ENCODE measurements at regions not wholly inside any gene's neighbourhood (a gene's known extent, or its start where the extent isn't known, plus 50 kb on each side); places are given as distances from the start of the nearest gene placed in this dataset.
"Not testable (repeated sequence)": the region's sequence is repeated elsewhere in the genome, so short reads cannot be mapped to it uniquely, and the experiment has no call there.

DNA sequence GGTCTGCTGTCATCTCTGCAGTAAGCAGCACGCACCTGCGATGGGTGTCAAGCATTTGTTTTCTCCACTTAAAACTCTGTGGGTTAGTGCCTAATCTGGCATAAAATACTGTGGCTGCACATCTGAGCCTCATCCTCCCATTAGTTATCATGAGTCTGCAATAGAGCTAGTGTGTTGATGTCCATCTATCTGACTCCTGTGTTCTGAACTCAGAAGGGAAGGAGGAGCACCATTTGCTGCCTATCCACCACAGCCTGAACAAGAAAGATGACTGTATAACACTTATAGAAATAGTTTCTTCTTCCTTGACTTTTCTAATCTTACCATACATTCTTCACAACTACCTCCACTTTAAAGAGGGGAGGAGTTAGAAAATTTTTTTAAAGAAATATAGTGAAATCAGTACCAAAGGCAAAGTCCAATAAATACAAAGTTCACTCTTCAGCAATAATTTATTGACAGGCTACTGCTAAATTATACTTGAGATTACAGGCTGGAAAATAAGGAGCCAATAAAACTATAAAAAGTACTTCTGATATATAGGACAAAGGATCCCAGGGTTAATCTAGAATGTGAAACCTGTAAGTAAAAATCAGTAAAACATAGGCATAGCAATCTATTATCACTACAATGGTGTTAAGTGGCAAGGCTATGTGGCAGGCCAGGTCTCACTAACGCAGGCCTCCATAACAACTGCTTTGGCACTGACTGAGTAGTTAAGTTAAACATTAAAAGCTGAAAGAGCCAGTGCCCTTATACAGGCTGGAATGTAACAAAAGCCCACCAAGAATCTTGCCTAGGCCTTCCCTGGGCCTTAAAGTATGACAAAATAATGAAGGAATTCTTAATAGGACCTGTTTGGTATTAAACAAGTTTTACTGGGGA, 70.2 kb downstream of the LGALS9C start:
- H3K4me1 ChIP-seq (ENCODE audit: insufficient read depth, low read length, poor library complexity, severe bottlenecking); H3K27ac ChIP-seq (ENCODE audit: low read depth, low read length, poor library complexity, severe bottlenecking); DNase-seq (ENCODE audit: low spot score); CTCF ChIA-PET; intact Hi-C loops (cut with micrococcal nuclease; ENCODE audit: unreplicated experiment); H3K27me3 ChIP-seq (replicated peaks; ENCODE audit: insufficient read depth, low read depth, low read length, poor library complexity); BruUV-seq (replicated peaks); H3K36me3 ChIP-seq (ENCODE audit: insufficient read depth, low read length, poor library complexity, severe bottlenecking); H3K9me3 ChIP-seq (ENCODE audit: low read depth, low read length, poor library complexity, severe bottlenecking); H3K4me3 ChIP-seq (ENCODE audit: low read depth, low read length, poor library complexity, severe bottlenecking); POLR2A ChIA-PET (ENCODE audit: low non-redundant PET): not testable (repeated sequence)

- POLR2A ChIA-PET (ENCODE audit: low non-redundant PET); BruUV-seq (replicated peaks): not testable (repeated sequence)
Measured at GRCh38 chr17:18557086-18557485, 80.5 kb downstream of the LGALS9C start.

GRCh38 chr17:18563381-18564098, 80.7 kb downstream of the TBC1D28 start:
- BruUV-seq (replicated peaks); DNase-seq (ENCODE audit: low spot score); intact Hi-C loops (cut with micrococcal nuclease; ENCODE audit: unreplicated experiment); H3K27ac ChIP-seq (ENCODE audit: low read depth, low read length, poor library complexity, severe bottlenecking); CTCF ChIA-PET; H3K4me1 ChIP-seq (ENCODE audit: insufficient read depth, low read length, poor library complexity, severe bottlenecking); POLR2A ChIA-PET (ENCODE audit: low non-redundant PET); H3K9me3 ChIP-seq (ENCODE audit: low read depth, low read length, poor library complexity, severe bottlenecking); H3K4me3 ChIP-seq (ENCODE audit: low read depth, low read length, poor library complexity, severe bottlenecking); H3K36me3 ChIP-seq (ENCODE audit: insufficient read depth, low read length, poor library complexity, severe bottlenecking); H3K27me3 ChIP-seq (replicated peaks; ENCODE audit: insufficient read depth, low read depth, low read length, poor library complexity): not testable (repeated sequence)

More at GRCh38 chr17:18557086-18557485, 80.5 kb downstream of the LGALS9C start:
- H3K27me3 ChIP-seq (replicated peaks; ENCODE audit: insufficient read depth, low read depth, low read length, poor library complexity); H3K4me1 ChIP-seq (ENCODE audit: insufficient read depth, low read length, poor library complexity, severe bottlenecking); H3K4me3 ChIP-seq (ENCODE audit: low read depth, low read length, poor library complexity, severe bottlenecking); DNase-seq (ENCODE audit: low spot score); H3K36me3 ChIP-seq (ENCODE audit: insufficient read depth, low read length, poor library complexity, severe bottlenecking); H3K27ac ChIP-seq (ENCODE audit: low read depth, low read length, poor library complexity, severe bottlenecking); intact Hi-C loops (cut with micrococcal nuclease; ENCODE audit: unreplicated experiment); CTCF ChIA-PET; H3K9me3 ChIP-seq (ENCODE audit: low read depth, low read length, poor library complexity, severe bottlenecking): not testable (repeated sequence)

GRCh38 chr17:18564099-18564448, 80.1 kb downstream of the TBC1D28 start:
- POLR2A ChIA-PET (ENCODE audit: low non-redundant PET) = not testable (repeated sequence)

GRCh38 chr17:18568108-18568995, 75.8 kb downstream of the TBC1D28 start:
- BruUV-seq (replicated peaks); DNase-seq (ENCODE audit: low spot score); H3K27me3 ChIP-seq (replicated peaks; ENCODE audit: insufficient read depth, low read depth, low read length, poor library complexity); H3K27ac ChIP-seq (ENCODE audit: low read depth, low read length, poor library complexity, severe bottlenecking); CTCF ChIA-PET; POLR2A ChIA-PET (ENCODE audit: low non-redundant PET); intact Hi-C loops (cut with micrococcal nuclease; ENCODE audit: unreplicated experiment); H3K36me3 ChIP-seq (ENCODE audit: insufficient read depth, low read length, poor library complexity, severe bottlenecking); H3K9me3 ChIP-seq (ENCODE audit: low read depth, low read length, poor library complexity, severe bottlenecking); H3K4me3 ChIP-seq (ENCODE audit: low read depth, low read length, poor library complexity, severe bottlenecking): not testable (repeated sequence)
- peaks cover 11% of the 10 kb centered on the region for H3K4me1 ChIP-seq (ENCODE audit: insufficient read depth, low read length, poor library complexity, severe bottlenecking)

More at GRCh38 chr17:18564099-18564448, 80.1 kb downstream of the TBC1D28 start:
- H3K27me3 ChIP-seq (replicated peaks; ENCODE audit: insufficient read depth, low read depth, low read length, poor library complexity); CTCF ChIA-PET; H3K36me3 ChIP-seq (ENCODE audit: insufficient read depth, low read length, poor library complexity, severe bottlenecking); H3K4me1 ChIP-seq (ENCODE audit: insufficient read depth, low read length, poor library complexity, severe bottlenecking); H3K27ac ChIP-seq (ENCODE audit: low read depth, low read length, poor library complexity, severe bottlenecking); H3K9me3 ChIP-seq (ENCODE audit: low read depth, low read length, poor library complexity, severe bottlenecking); intact Hi-C loops (cut with micrococcal nuclease; ENCODE audit: unreplicated experiment); BruUV-seq (replicated peaks); H3K4me3 ChIP-seq (ENCODE audit: low read depth, low read length, poor library complexity, severe bottlenecking): not testable (repeated sequence)
- DNase-seq (ENCODE audit: low spot score) = peak; percentile 74
- TF ChIP-seq, protein P1, sequence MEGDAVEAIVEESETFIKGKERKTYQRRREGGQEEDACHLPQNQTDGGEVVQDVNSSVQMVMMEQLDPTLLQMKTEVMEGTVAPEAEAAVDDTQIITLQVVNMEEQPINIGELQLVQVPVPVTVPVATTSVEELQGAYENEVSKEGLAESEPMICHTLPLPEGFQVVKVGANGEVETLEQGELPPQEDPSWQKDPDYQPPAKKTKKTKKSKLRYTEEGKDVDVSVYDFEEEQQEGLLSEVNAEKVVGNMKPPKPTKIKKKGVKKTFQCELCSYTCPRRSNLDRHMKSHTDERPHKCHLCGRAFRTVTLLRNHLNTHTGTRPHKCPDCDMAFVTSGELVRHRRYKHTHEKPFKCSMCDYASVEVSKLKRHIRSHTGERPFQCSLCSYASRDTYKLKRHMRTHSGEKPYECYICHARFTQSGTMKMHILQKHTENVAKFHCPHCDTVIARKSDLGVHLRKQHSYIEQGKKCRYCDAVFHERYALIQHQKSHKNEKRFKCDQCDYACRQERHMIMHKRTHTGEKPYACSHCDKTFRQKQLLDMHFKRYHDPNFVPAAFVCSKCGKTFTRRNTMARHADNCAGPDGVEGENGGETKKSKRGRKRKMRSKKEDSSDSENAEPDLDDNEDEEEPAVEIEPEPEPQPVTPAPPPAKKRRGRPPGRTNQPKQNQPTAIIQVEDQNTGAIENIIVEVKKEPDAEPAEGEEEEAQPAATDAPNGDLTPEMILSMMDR (conservative IDR thresholded peaks at IDR 0.05; ENCODE audit: low read depth, low read length) = peak; percentile 64

- not testable (repeated sequence) for BruUV-seq (replicated peaks)
Measured at GRCh38 chr17:18569489-18569913, 74.7 kb downstream of the TBC1D28 start.

More at GRCh38 chr17:18569489-18569913, 74.7 kb downstream of the TBC1D28 start:
- H3K36me3 ChIP-seq (ENCODE audit: insufficient read depth, low read length, poor library complexity, severe bottlenecking); H3K27me3 ChIP-seq (replicated peaks; ENCODE audit: insufficient read depth, low read depth, low read length, poor library complexity); H3K4me3 ChIP-seq (ENCODE audit: low read depth, low read length, poor library complexity, severe bottlenecking); H3K9me3 ChIP-seq (ENCODE audit: low read depth, low read length, poor library complexity, severe bottlenecking); H3K27ac ChIP-seq (ENCODE audit: low read depth, low read length, poor library complexity, severe bottlenecking); CTCF ChIA-PET; intact Hi-C loops (cut with micrococcal nuclease; ENCODE audit: unreplicated experiment); POLR2A ChIA-PET (ENCODE audit: low non-redundant PET): not testable (repeated sequence)
- peak; percentile 58 for DNase-seq (ENCODE audit: low spot score)
- H3K4me1 ChIP-seq (ENCODE audit: insufficient read depth, low read length, poor library complexity, severe bottlenecking) = peaks cover 11% of the 10 kb centered on the region
